ENCODE measurements at regions not wholly inside any gene's neighbourhood (a gene's known extent, or its start where the extent isn't known, plus 50 kb on each side); places are given as distances from the start of the nearest gene placed in this dataset.

- peaks cover 8% of the 10 kb centered on the region for H3F3A ChIP-seq (ENCODE audit: insufficient read depth, low read length, poor library complexity, severe bottlenecking)
- H3K27ac ChIP-seq (ENCODE audit: low read length) = no peak overlapping the region
- H3K4me2 ChIP-seq (ENCODE audit: low read length) = no peak overlapping the region
- H3K9ac ChIP-seq (ENCODE audit: low read length) = no peak overlapping the region
- H3K4me3 ChIP-seq (ENCODE audit: low read length) = no peak overlapping the region
- H2AFZ ChIP-seq (ENCODE audit: low read depth, low read length) = no peak overlapping the region
- H3K27me3 ChIP-seq (ENCODE audit: insufficient read depth, low read depth, low read length) = peaks cover 97% of the 10 kb centered on the region
- H3K79me2 ChIP-seq (replicated peaks; ENCODE audit: insufficient read depth, low read length) = no peaks in the 10 kb centered on the region
- H3K9me2 ChIP-seq (ENCODE audit: insufficient read depth, low read length) = no peaks in the 10 kb centered on the region
- TF ChIP-seq MXI1 (conservative IDR thresholded peaks at IDR 0.05; ENCODE audit: poor library complexity, severe bottlenecking) = no peak
- TF ChIP-seq, protein P1, sequence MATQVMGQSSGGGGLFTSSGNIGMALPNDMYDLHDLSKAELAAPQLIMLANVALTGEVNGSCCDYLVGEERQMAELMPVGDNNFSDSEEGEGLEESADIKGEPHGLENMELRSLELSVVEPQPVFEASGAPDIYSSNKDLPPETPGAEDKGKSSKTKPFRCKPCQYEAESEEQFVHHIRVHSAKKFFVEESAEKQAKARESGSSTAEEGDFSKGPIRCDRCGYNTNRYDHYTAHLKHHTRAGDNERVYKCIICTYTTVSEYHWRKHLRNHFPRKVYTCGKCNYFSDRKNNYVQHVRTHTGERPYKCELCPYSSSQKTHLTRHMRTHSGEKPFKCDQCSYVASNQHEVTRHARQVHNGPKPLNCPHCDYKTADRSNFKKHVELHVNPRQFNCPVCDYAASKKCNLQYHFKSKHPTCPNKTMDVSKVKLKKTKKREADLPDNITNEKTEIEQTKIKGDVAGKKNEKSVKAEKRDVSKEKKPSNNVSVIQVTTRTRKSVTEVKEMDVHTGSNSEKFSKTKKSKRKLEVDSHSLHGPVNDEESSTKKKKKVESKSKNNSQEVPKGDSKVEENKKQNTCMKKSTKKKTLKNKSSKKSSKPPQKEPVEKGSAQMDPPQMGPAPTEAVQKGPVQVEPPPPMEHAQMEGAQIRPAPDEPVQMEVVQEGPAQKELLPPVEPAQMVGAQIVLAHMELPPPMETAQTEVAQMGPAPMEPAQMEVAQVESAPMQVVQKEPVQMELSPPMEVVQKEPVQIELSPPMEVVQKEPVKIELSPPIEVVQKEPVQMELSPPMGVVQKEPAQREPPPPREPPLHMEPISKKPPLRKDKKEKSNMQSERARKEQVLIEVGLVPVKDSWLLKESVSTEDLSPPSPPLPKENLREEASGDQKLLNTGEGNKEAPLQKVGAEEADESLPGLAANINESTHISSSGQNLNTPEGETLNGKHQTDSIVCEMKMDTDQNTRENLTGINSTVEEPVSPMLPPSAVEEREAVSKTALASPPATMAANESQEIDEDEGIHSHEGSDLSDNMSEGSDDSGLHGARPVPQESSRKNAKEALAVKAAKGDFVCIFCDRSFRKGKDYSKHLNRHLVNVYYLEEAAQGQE (IDR thresholded peaks at IDR 0.05; ENCODE audit: borderline replicate concordance) = no peak
- no peak for TF ChIP-seq POLR2AphosphoS5 (IDR thresholded peaks at IDR 0.05)
- TF ChIP-seq TAF1 (IDR thresholded peaks at IDR 0.05; ENCODE audit: low read depth) = no peak
- TF ChIP-seq EZH2 (IDR thresholded peaks at IDR 0.05; ENCODE audit: borderline replicate concordance, insufficient read depth, low read length, poor library complexity, severe bottlenecking) = no peak
- TF ChIP-seq CTCF (IDR thresholded peaks at IDR 0.05; ENCODE audit: poor library complexity, severe bottlenecking) = no peak
- no peak for TF ChIP-seq SMC3 (conservative IDR thresholded peaks at IDR 0.05; ENCODE audit: poor library complexity)
- TF ChIP-seq RAD21 (conservative IDR thresholded peaks at IDR 0.05) = no peak
- no peak for TF ChIP-seq EP300 (conservative IDR thresholded peaks at IDR 0.05; ENCODE audit: poor library complexity, severe bottlenecking)
- H3K9me3 ChIP-seq (ENCODE audit: low read length) = no peaks in the 10 kb centered on the region
- no peaks in the 10 kb centered on the region for H4K20me1 ChIP-seq (ENCODE audit: insufficient read depth)
- H3K36me3 ChIP-seq (ENCODE audit: insufficient read depth, low read length) = no peaks in the 10 kb centered on the region
These were observed 119.2 kb upstream of the BARHL2 start for GRCh38 chr1:90836345-90836679.

DNA sequence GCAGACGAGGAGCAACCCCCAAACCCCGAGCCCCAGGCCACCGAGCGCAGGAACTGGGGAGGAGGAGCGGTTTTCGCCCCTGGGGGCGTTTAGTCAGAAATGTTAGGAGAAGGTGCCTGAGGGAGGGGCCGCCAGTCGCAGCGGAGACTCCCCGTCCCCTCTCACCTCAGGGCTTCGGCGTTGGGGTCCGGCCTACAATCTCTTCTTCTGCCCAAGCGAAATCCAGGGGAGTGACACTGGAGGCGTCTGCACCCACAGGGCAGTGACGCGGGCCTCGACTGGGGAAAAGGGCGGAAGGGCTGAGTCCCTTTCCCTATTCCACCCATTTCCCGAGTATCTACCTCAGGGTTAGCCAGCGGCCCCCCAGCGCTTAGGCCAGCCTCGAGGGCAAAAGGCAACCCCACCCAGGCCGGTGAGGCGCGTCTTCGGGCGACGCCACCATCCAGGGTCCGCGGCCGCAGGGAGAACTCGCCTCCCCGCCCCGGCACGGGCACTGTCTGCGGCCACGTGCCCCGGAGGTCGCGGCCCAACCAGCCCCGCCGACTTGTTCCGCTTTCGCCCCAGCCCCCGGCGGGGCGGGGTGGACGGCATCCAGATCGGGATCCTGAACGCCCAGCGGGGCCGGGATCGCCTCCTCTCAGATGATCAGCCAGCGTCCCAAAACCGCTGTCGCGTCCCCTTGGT lies 118.7 kb upstream of the BARHL2 start:
- H3K4me2 ChIP-seq (ENCODE audit: low read length) = no peak overlapping the region
- peaks cover 97% of the 10 kb centered on the region for H3K27me3 ChIP-seq (ENCODE audit: insufficient read depth, low read depth, low read length)
- no peaks in the 10 kb centered on the region for H3K36me3 ChIP-seq (ENCODE audit: insufficient read depth, low read length)
- no peak overlapping the region for H3K27ac ChIP-seq (ENCODE audit: low read length)
- peak overlapping the region; percentile 16 for H3K4me3 ChIP-seq (ENCODE audit: low read length)
- no peaks in the 10 kb centered on the region for H3K9me3 ChIP-seq (ENCODE audit: low read length)
- H3F3A ChIP-seq (ENCODE audit: insufficient read depth, low read length, poor library complexity, severe bottlenecking) = peaks cover 8% of the 10 kb centered on the region
- H4K20me1 ChIP-seq (ENCODE audit: insufficient read depth) = no peaks in the 10 kb centered on the region
- no peaks in the 10 kb centered on the region for H3K79me2 ChIP-seq (replicated peaks; ENCODE audit: insufficient read depth, low read length)
- no peak overlapping the region for H3K9ac ChIP-seq (ENCODE audit: low read length)
- H2AFZ ChIP-seq (ENCODE audit: low read depth, low read length) = no peak overlapping the region
- no peak for TF ChIP-seq EP300 (conservative IDR thresholded peaks at IDR 0.05; ENCODE audit: poor library complexity, severe bottlenecking)
- peak; percentile 65 for TF ChIP-seq EZH2 (IDR thresholded peaks at IDR 0.05; ENCODE audit: borderline replicate concordance, insufficient read depth, low read length, poor library complexity, severe bottlenecking)
- TF ChIP-seq TAF1 (IDR thresholded peaks at IDR 0.05; ENCODE audit: low read depth) = no peak
- no peaks in the 10 kb centered on the region for H3K9me2 ChIP-seq (ENCODE audit: insufficient read depth, low read length)

Measured in neural cell (in vitro differentiated cells).